GM12878 (cell line): ENCODE measurements at regions not wholly inside any gene's neighbourhood (a gene's known extent, or its start where the extent isn't known, plus 50 kb on each side); places are given as distances from the start of the nearest gene placed in this dataset.

Experiments
- ATAC-seq: fragments of 200-7000 bp; cut with Tn5 transposase; 3 replicates; pipeline ENCODE4 v1.9.1; 2020; ENCODE audit warnings: mild to moderate bottlenecking, moderate library complexity
- BruUV-seq: library from RNA; stranded (reverse); fragments of 400-500 nt; replicated peaks from 2 replicates; lab custom pipeline; 2021; lab: Mats Ljungman, UMichigan
- CTCF ChIA-PET: fragments of 300-600 bp; sonication (Branson Sonifier 250); formaldehyde crosslinking; extraction: SDS; loops from one replicate; lab custom pipeline; 2021; ENCODE audit warnings: inconsistent platforms; lab: Yijun Ruan, JAX
- POLR2A ChIA-PET: fragments of 350-600 bp; formaldehyde crosslinking; extraction: SDS; loops from one replicate; lab custom pipeline; 2021; ENCODE audit warnings: inconsistent platforms; lab: Charles Lee
- RAD21 ChIA-PET: fragments of 300-600 bp; sonication (Branson Sonifier 250); formaldehyde crosslinking; loops from one replicate; lab custom pipeline; 2023; ENCODE audit warnings: antibody characterized with exemption; ENCODE audit not compliant: unreplicated experiment; lab: Charles Lee
- SMC1A ChIA-PET: fragments of 300-600 bp; sonication (Branson Sonifier 250); formaldehyde crosslinking; loops from one replicate; lab custom pipeline; 2023; ENCODE audit not compliant: unreplicated experiment, uncharacterized antibody; lab: Charles Lee
- DNase-seq: peaks from one replicate; pipeline ENCODE4 v3.0.0-alpha.2; 2011; ENCODE audit warnings: low read depth, low spot score
- FAIRE-seq: peaks from 3 replicates; lab custom pipeline; 2011; peaks lifted over from hg19 to GRCh38; lab: Jason Lieb, UNC
- H2AFZ ChIP-seq: 2 replicates; pipeline ENCODE4 v1.6.0; 2011; ENCODE audit warnings: low read depth, low read length, control low read depth; ENCODE audit not compliant: control insufficient read depth
- H3K27ac ChIP-seq: 2 replicates; pipeline ENCODE4 v1.5.1; 2011; ENCODE audit warnings: control low read depth; ENCODE audit not compliant: control insufficient read depth, insufficient read depth
- H3K27me3 ChIP-seq, 2 experiments: replicated peaks in 1 of 2; 2 replicates each; pipeline versions ENCODE4 v1.6.0 to v1.6.1; 2011; ENCODE audit warnings: low read length in 1 of 2; ENCODE audit not compliant: control insufficient read depth in 2 of 2, insufficient read depth in 2 of 2
- H3K36me3 ChIP-seq, 2 experiments: 2 replicates each; pipeline ENCODE4 v1.5.1; 2011; ENCODE audit warnings: low read length in 1 of 2; ENCODE audit not compliant: control insufficient read depth in 2 of 2, insufficient read depth in 2 of 2
- H3K4me1 ChIP-seq: 2 replicates; pipeline ENCODE4 v1.6.1; 2011; ENCODE audit warnings: mild to moderate bottlenecking, low read length, moderate library complexity, mixed read lengths; ENCODE audit not compliant: control insufficient read depth, insufficient read depth
- H3K4me2 ChIP-seq: 2 replicates; pipeline ENCODE4 v1.6.0; 2011; ENCODE audit warnings: control low read depth; ENCODE audit not compliant: control insufficient read depth, insufficient read depth
- H3K4me3 ChIP-seq: fragments of 200-600 bp; sonication (generic); 2 replicates; pipeline ENCODE4 v1.5.1; 2016
- H3K79me2 ChIP-seq: 2 replicates; pipeline ENCODE4 v1.6.0; 2011; ENCODE audit warnings: low read length; ENCODE audit not compliant: control insufficient read depth, insufficient read depth
- H3K9ac ChIP-seq: 2 replicates; pipeline ENCODE4 v1.8.0; 2011; ENCODE audit warnings: low read length, control low read depth, mixed read lengths; ENCODE audit not compliant: control insufficient read depth, insufficient read depth
- H3K9me3 ChIP-seq: replicated peaks from 3 replicates; pipeline ENCODE4 v1.5.1; 2011; ENCODE audit warnings: mild to moderate bottlenecking, low read length; ENCODE audit not compliant: control insufficient read depth, insufficient read depth
- H4K20me1 ChIP-seq: 2 replicates; pipeline ENCODE4 v1.6.0; 2011; ENCODE audit not compliant: control insufficient read depth, insufficient read depth
- ATF7 ChIP-seq: fragments of 450-650 bp; IDR thresholded peaks from 2 replicates; pipeline ENCODE4 v1.6.1; 2016; ENCODE audit warnings: low read depth, mild to moderate bottlenecking
- CREM ChIP-seq: IDR thresholded peaks from 2 replicates; pipeline ENCODE4 v1.6.1; 2014; ENCODE audit warnings: antibody characterized with exemption, low read depth
- CTCF ChIP-seq, 3 experiments: IDR thresholded peaks in 2 of 3; conservative IDR thresholded peaks in 1 of 3; 2 replicates each; pipeline ENCODE4 v1.5.1; 2011; ENCODE audit warnings: low read depth in 3 of 3, low read length in 3 of 3, mild to moderate bottlenecking in 3 of 3, control low read depth in 2 of 3, moderate library complexity in 2 of 3, inconsistent platforms in 1 of 3, mixed read lengths in 1 of 3; ENCODE audit not compliant: control insufficient read depth in 2 of 3, insufficient read depth in 1 of 3; ENCODE audit errors: extremely low read depth in 1 of 3
- POLR2A ChIP-seq: IDR thresholded peaks from 2 replicates; pipeline ENCODE4 v1.6.1; 2011; ENCODE audit warnings: low read depth, mild to moderate bottlenecking, low read length
- POU2F2 ChIP-seq: IDR thresholded peaks from 3 replicates; pipeline ENCODE4 v1.6.1; 2011; ENCODE audit warnings: low read depth, mild to moderate bottlenecking, low read length, borderline replicate concordance
- PRDM15 ChIP-seq: fragments of 450-650 bp; formaldehyde crosslinking; IDR thresholded peaks from 2 replicates; pipeline ENCODE4 v1.4.0; 2020; ENCODE audit warnings: mild to moderate bottlenecking, moderate library complexity
- RB1 ChIP-seq: fragments of 450-650 bp; formaldehyde crosslinking; IDR thresholded peaks from 2 replicates; pipeline ENCODE4 v1.6.1; 2017; ENCODE audit warnings: mild to moderate bottlenecking, borderline replicate concordance
- STAT1 ChIP-seq: fragments of 450-650 bp; conservative IDR thresholded peaks from 2 replicates; pipeline ENCODE4 v1.6.1; 2014; ENCODE audit warnings: antibody characterized with exemption, mild to moderate bottlenecking
- STAT3 ChIP-seq: IDR thresholded peaks from 2 replicates; pipeline ENCODE4 v1.6.1; 2011; ENCODE audit warnings: low read depth, low read length, improper control_type of control experiment
- TAF1 ChIP-seq: IDR thresholded peaks from 2 replicates; pipeline ENCODE4 v1.6.1; 2011; ENCODE audit warnings: mild to moderate bottlenecking, low read depth, low read length, borderline replicate concordance
- TBL1XR1 ChIP-seq: IDR thresholded peaks from 2 replicates; pipeline ENCODE4 v1.6.1; 2012; ENCODE audit warnings: low read depth, low read length, improper control_type of control experiment
- WGBS: methylation state at CpG from one replicate; pipeline ENCODE4 v1.1.6; 2016; ENCODE audit warnings: low lambda C conversion rate; ENCODE audit not compliant: insufficient replicate concordance, insufficient coverage; ENCODE audit errors: missing lambda C conversion rate; 5-methylcytosine and 5-hydroxymethylcytosine counted together
- in situ Hi-C: fragments of 300-500 bp; cut with MboI; formaldehyde crosslinking; loops from 9 replicates; pipeline ENCODE4 v1.14.3; 2018; ENCODE audit warnings: mixed read lengths
- intact Hi-C: fragments of 100-400 bp; cut with micrococcal nuclease; formaldehyde crosslinking; loops from one replicate; pipeline ENCODE4 v1.14.2; 2022; ENCODE audit not compliant: unreplicated experiment
- TF ChIP-seq, protein P1 (sequence below): IDR thresholded peaks from 2 replicates; pipeline ENCODE4 v1.6.1; 2012; ENCODE audit warnings: low read depth, low read length, improper control_type of control experiment

DNA sequence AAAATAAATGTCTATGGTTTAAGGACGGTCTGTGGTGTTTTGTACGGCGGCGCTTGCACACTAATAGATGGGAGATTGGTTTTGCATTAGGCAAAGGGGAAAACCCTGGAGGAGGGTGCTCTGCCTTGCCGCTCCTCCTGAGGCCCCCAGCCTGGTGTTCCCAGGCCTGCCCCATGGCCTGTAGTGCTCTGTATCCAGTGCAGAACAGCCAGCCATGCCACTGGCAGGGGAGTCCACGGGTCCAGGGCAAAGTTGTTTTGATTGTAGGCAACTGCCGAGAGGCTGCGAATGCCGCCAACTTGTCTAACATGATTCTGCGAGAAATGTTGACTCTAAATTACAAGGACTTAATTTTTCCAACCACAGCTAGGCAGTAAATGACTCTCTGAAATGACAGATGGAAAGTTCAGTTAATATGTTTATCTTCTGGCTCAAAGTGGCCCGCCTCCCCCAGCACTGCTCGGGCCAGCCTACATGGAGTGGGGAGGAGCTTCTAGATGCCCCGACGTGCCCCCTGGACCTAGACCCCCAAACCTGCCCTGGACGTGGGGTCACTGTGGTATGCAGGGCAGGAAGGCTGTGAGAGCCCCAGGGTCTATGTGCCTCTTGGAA lies 104.6 kb upstream of the GDF10 start:
- Histone ChIP-seq H2AFZ (no peak overlapping the region), H3K4me1 (no peaks in the 10 kb centered on the region), H3K27ac (no peak overlapping the region), H3K9me3 (no peaks in the 10 kb centered on the region), H4K20me1 (no peaks in the 10 kb centered on the region), H3K4me2 (no peak overlapping the region), H3K36me3 (no peaks in the 10 kb centered on the region), H3K79me2 (no peaks in the 10 kb centered on the region), H3K9ac (no peak overlapping the region), H3K4me3 (no peak overlapping the region), H3K27me3 (no peaks in the 10 kb centered on the region)
- ChIA-PET SMC1A (no interaction called here), POLR2A (interaction anchor here (0.6 kb wide), 1 partner anchor 28 kb away, joined by 4 read pairs; no protein-coding TSS in a partner anchor), RAD21 (no interaction called here), CTCF (no interaction called here)
- WGBS = 32% methylated on average over 15 of the region's 15 CpGs
- TF ChIP-seq TAF1 (no peak), STAT1 (no peak)
- FAIRE-seq (no peak), DNase-seq (no peak), ATAC-seq (no peak)
- intact Hi-C loops (no loop called here), in situ Hi-C loops (no loop called here)
- no TSS peak for BruUV-seq

GRCh38 chr10:47196691-47197090 lies 103.3 kb upstream of the GDF10 start:
- RAD21 ChIA-PET = no interaction called here
- in situ Hi-C loops = no loop called here
- Histone ChIP-seq H3K27ac (no peak overlapping the region), H4K20me1 (no peaks in the 10 kb centered on the region), H3K4me2 (no peak overlapping the region)
- DNase-seq = no peak
- SMC1A ChIA-PET = no interaction called here
- TF ChIP-seq ATF7 (no peak), STAT1 (no peak), PRDM15 (CRISPR knock-in tag) (no peak), RB1 (no peak), POLR2A (no peak), STAT3 (no peak), POU2F2 (no peak), CREM (no peak), TBL1XR1 (no peak), CTCF (IDR thresholded peaks at IDR 0.05 in 2 of 3, conservative IDR thresholded peaks at IDR 0.05 in 1 of 3; ENCODE audit: control insufficient read depth in 2 of 3, extremely low read depth in 1 of 3, insufficient read depth in 1 of 3, low read depth in 3 of 3, low read length in 3 of 3) (no peak)
- TF ChIP-seq, protein P1, sequence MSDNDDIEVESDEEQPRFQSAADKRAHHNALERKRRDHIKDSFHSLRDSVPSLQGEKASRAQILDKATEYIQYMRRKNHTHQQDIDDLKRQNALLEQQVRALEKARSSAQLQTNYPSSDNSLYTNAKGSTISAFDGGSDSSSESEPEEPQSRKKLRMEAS = no peak
- TF ChIP-seq, all 136 proteins: peak for 0
- no peak for FAIRE-seq
- intact Hi-C loops = no loop called here
- Histone ChIP-seq H3K4me1 (no peaks in the 10 kb centered on the region), H2AFZ (no peak overlapping the region), H3K27me3 (no peaks in the 10 kb centered on the region), H3K79me2 (no peaks in the 10 kb centered on the region), H3K9me3 (no peaks in the 10 kb centered on the region), H3K36me3 (no peaks in the 10 kb centered on the region), H3K9ac (no peak overlapping the region), H3K4me3 (no peak overlapping the region)
- WGBS = 44% methylated on average over 8 of the region's 8 CpGs
- ATAC-seq = no peak
- no TSS peak for BruUV-seq
- ChIA-PET CTCF (no interaction called here), POLR2A (interaction anchor here (0.6 kb wide), 1 partner anchor 10 kb away, joined by 3 read pairs; no protein-coding TSS in a partner anchor)
